ENCODE measurements at regions not wholly inside any gene's neighbourhood (a gene's known extent, or its start where the extent isn't known, plus 50 kb on each side); places are given as distances from the start of the nearest gene placed in this dataset.

GRCh38 chr13:100872761-100873160 is 198.2 kb upstream of the TMTC4 start:
- no peaks in the 10 kb centered on the region for H3K36me3 Mint-ChIP-seq (ENCODE audit: low read depth)
- H3K27ac Mint-ChIP-seq, result no peak overlapping the region
- H3K4me1 Mint-ChIP-seq, result no peaks in the 10 kb centered on the region
- intact Hi-C loops (cut with micrococcal nuclease), result no loop called here
- no peak for DNase-seq
- H3K9me3 Mint-ChIP-seq, result peaks cover 2% of the 10 kb centered on the region
- TF ChIP-seq CTCF (IDR thresholded peaks at IDR 0.05), result no peak
- ChIA-PET POLR2A (no interaction called here), CTCF (no interaction called here)
- H3K4me3 Mint-ChIP-seq, result no peak overlapping the region
- no peak for ATAC-seq (ENCODE audit: low read depth)
- H3K27me3 Mint-ChIP-seq, result no peaks in the 10 kb centered on the region

- Mint-ChIP-seq H3K36me3 (ENCODE audit: low read depth) (no peaks in the 10 kb centered on the region), H3K27ac (no peak overlapping the region), H3K27me3 (no peaks in the 10 kb centered on the region), H3K9me3 (peaks cover 12% of the 10 kb centered on the region), H3K4me1 (no peaks in the 10 kb centered on the region), H3K4me3 (no peak overlapping the region)
- ATAC-seq (ENCODE audit: low read depth) (no peak), DNase-seq (no peak)
- ChIA-PET POLR2A (no interaction called here), CTCF (no interaction called here)
- intact Hi-C loops (cut with micrococcal nuclease), result no loop called here
- no peak for TF ChIP-seq CTCF (IDR thresholded peaks at IDR 0.05)
These were observed 196.3 kb upstream of the TMTC4 start for GRCh38 chr13:100870898-100871297.

GRCh38 chr13:100860866-100861265 is 186.3 kb upstream of the TMTC4 start:
- ChIA-PET CTCF (no interaction called here), POLR2A (no interaction called here)
- ATAC-seq (ENCODE audit: low read depth), result no peak
- Mint-ChIP-seq H3K4me3 (no peak overlapping the region), H3K9me3 (peaks cover 6% of the 10 kb centered on the region), H3K36me3 (ENCODE audit: low read depth) (no peaks in the 10 kb centered on the region), H3K27ac (no peak overlapping the region), H3K4me1 (no peaks in the 10 kb centered on the region), H3K27me3 (no peaks in the 10 kb centered on the region)
- intact Hi-C loops (cut with micrococcal nuclease), result no loop called here
- TF ChIP-seq CTCF (IDR thresholded peaks at IDR 0.05), result no peak
- no peak for DNase-seq

- Mint-ChIP-seq H3K27ac (no peak overlapping the region), H3K36me3 (ENCODE audit: low read depth) (no peaks in the 10 kb centered on the region), H3K9me3 (peaks cover 3% of the 10 kb centered on the region), H3K27me3 (no peaks in the 10 kb centered on the region), H3K4me1 (no peaks in the 10 kb centered on the region), H3K4me3 (no peak overlapping the region)
- no peak for TF ChIP-seq CTCF (IDR thresholded peaks at IDR 0.05)
- intact Hi-C loops (cut with micrococcal nuclease), result no loop called here
- no peak for DNase-seq
- CTCF ChIA-PET, result no interaction called here
- POLR2A ChIA-PET, result no interaction called here
- ATAC-seq (ENCODE audit: low read depth), result no peak
These were observed 185.3 kb upstream of the TMTC4 start for GRCh38 chr13:100859861-100860260.

GRCh38 chr13:100855151-100855550 is 180.6 kb upstream of the TMTC4 start:
- no peaks in the 10 kb centered on the region for H3K27me3 Mint-ChIP-seq
- no peak for TF ChIP-seq CTCF (IDR thresholded peaks at IDR 0.05)
- no peak for DNase-seq
- H3K36me3 Mint-ChIP-seq (ENCODE audit: low read depth), result no peaks in the 10 kb centered on the region
- CTCF ChIA-PET, result no interaction called here
- H3K9me3 Mint-ChIP-seq, result no peaks in the 10 kb centered on the region
- ATAC-seq (ENCODE audit: low read depth), result no peak
- no peaks in the 10 kb centered on the region for H3K4me1 Mint-ChIP-seq
- intact Hi-C loops (cut with micrococcal nuclease), result no loop called here
- no peak overlapping the region for H3K4me3 Mint-ChIP-seq
- H3K27ac Mint-ChIP-seq, result no peak overlapping the region
- POLR2A ChIA-PET, result no interaction called here

Measured in activated B cell treated with CpG ODN at 0.5 μM for 24 hours (primary cell).